ENCODE measurements at regions not wholly inside any gene's neighbourhood (a gene's known extent, or its start where the extent isn't known, plus 50 kb on each side); places are given as distances from the start of the nearest gene placed in this dataset.

DNA sequence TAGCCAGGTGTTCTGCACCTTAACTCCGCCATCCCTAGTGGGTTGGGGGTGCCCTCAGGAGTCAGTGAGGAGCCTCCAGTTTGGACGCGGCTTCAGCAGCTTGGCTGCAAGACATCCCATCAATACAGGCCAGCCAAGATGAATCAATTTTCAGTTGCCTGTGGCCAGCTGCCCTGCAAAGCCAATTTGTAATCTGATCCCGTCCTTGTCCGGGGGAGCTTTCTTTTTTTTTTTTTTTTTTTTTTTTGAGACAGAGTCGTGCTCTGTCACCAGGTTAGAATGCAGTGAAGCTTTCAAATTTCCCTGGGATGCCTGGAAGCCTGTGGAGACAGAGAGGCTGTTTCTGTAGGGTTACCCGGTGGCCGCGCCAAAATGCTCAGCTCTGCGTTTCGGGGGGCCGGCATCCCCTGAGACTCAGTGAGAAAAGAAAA lies 192.5 kb downstream of the ASMT start:
- TF ChIP-seq POLR2AphosphoS5 (IDR thresholded peaks at IDR 0.05), result no peak
- TF ChIP-seq CTCF (IDR thresholded peaks at IDR 0.05), result no peak
